Activated CD4-positive, alpha-beta T cell treated with anti-CD3 and anti-CD28 coated beads, Interleukin-2, amount 50 U/mL, for 16 hours (primary cell): ENCODE measurements at regions not wholly inside any gene's neighbourhood (a gene's known extent, or its start where the extent isn't known, plus 50 kb on each side); places are given as distances from the start of the nearest gene placed in this dataset.

ENCODE experiments used
- DNase-seq: peaks from one replicate; pipeline ENCODE4 v3.0.0-alpha.2; 2020

GRCh38 chr22:46079093-46079860 is 71.0 kb upstream of the PPARA start:
- DNase-seq = no peak

DNA sequence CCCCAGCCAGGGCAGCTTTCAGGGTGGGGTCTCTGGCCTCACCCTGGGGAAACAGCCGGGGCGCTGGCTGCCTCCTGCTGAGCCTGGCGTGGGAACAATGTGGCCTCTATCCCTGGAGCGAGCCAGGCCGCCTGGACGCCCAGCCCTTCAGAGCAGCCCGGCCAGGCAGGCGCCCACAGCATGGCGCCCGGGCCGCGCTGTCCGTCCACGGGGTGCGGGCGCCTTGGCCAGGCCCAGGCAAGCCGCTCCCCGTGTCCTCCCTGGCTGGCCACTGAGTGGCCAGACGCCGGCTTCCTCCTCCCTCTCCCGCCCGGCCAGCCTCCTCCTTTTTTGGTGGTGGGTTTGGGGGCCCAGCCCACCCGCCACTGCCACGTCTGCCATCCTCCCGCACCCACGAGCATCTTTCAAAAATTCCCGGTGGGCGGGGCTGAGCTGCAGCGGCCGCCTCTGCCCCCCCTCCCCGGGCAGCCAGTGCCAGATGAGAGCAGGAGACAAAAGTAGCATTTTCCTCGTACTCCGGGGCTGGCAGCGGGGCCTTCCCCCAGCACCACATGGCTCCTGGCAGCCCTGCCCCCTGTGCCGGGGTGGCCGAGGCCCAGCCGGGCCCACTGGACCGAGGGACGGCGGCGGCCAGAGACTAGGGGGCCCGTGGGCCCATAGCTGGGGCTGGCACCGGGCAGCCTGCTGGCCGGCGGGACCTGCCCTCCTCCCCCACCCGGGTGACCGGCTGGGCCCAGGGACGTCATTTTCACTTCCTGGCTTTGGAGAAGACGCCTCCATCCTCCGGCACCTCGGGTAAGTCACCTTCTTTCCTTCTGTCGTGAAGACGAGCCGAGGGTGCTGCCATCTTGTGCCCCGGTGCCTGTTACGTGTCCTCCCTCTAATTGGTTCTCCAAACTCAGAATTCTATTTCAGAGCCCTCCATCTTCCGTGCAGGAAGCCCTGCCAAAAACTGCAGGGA is 70.2 kb upstream of the PPARA start:
- no peak for DNase-seq

DNA sequence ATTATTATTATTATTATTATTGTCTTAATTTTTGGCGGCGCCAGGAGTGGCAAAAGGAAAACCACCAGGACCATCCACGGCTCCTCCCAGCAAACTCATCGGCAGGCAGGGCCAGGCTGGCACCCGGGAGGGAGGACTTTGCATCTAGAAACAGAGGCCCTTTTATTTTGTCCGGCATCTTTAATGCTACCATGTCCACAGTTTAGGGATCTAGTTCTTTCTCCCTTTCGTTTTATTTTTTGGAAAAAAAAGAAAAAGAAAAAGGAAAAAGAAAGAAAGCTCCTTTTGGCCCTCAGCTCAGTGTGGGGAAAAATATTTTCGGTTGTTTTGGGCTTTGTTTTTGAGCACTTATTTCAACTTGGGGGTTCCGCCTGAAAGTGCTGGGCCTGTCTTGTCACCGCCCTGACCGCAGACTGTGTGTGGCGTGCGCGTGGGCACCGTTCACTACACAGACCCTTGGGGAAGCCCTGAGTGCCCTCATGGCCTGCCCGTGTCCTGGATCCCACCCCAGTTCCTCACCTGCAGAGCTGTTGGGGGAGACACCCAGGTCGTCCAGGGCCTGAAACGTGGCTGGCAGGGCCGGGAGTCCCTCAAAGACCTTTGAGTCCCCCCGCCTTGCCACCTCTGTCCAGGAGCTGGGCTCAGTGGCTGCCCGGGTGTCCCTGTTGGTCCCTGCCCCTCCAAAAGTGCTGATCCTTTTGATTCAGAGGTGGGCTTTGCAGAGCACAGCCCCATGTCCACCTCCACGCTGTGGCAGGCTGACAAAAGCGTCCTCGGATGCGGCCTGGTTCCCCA is 69.1 kb upstream of the PPARA start:
- no peak for DNase-seq

DNA sequence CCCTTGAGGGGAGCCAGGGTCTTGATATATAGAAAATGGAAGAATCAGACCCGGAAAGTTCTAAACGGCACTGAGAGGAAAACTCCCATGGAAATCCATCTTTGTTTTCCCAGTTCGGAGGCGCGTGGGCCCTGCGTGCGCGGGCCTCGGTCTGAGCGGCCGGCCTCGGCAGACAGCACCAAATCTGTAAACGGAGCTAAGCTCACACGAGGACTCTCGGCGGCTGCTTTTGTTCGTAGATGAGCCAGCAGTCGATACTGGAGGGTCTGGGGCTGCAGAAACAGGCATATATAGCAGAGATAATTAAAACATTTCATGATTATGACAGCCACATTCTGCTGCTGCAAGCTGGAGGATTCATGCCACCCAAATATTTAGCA is 68.5 kb upstream of the PPARA start:
- DNase-seq = no peak

DNA sequence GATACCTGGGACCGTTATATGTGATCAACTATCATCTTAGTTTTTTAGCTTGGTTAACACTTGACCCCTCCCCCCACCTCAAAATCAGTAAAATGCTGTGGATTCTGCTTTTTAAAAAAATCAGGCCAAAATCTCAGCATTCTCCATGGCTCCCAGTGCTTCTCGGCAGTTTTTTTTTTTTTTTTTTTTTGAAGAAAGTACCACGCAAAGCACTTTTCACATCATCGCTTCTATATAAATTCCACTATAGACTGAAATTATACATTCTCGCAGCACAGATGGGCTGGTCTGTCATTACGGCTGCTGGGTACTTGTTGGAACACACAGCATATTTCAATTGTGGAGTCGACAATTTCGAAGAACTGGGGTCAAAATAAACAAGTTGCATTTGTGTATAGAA is 67.7 kb upstream of the PPARA start:
- DNase-seq = no peak

DNA sequence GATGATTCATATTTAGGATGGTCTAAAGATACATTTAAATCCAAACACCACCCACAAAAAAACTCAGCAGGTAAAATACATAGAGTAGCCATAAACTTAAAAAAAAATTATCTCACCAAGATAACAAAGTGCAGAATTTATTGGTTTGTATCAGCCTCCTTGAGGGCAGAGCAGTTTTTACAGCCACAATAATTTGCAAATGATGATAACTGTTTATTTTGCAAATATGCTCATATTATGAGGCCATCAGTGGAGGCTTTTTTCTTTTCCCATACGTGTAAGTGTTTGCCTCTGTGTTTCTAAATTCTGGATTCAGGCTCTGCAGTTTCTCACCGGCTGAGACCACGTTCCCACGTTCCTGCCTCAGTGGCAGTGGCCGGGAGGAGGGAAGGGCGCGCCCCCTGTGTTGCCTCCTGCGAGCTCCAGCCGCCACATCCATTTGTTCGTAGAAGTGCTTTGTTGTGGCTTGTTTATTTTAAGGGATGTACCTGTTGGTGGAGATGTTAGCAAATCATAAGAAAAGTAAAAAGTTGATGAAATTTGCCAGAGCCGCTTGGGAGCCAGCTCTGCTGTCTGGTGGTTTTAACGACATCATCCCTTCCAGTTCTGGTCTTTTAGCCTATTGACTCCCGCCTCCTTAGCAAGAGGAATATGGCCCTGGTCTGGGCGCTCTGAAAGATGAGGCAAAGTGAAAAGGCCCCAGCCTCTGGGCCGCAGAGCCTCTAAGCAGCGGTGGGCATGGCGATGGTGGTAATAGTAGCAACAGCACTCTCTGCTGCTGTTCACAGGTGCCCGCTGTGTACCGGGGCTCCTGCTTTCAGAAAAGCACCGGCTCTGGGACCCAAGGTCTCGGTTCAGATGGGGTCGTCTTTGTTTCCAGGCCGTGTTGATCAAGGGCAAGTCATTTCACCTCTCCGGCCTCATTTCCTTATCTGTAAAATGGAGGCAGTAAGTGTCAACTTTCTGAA is 66.7 kb upstream of the PPARA start:
- DNase-seq = no peak

- no peak for DNase-seq
Measured at GRCh38 chr22:46084376-46084775, 66.0 kb upstream of the PPARA start.

DNA sequence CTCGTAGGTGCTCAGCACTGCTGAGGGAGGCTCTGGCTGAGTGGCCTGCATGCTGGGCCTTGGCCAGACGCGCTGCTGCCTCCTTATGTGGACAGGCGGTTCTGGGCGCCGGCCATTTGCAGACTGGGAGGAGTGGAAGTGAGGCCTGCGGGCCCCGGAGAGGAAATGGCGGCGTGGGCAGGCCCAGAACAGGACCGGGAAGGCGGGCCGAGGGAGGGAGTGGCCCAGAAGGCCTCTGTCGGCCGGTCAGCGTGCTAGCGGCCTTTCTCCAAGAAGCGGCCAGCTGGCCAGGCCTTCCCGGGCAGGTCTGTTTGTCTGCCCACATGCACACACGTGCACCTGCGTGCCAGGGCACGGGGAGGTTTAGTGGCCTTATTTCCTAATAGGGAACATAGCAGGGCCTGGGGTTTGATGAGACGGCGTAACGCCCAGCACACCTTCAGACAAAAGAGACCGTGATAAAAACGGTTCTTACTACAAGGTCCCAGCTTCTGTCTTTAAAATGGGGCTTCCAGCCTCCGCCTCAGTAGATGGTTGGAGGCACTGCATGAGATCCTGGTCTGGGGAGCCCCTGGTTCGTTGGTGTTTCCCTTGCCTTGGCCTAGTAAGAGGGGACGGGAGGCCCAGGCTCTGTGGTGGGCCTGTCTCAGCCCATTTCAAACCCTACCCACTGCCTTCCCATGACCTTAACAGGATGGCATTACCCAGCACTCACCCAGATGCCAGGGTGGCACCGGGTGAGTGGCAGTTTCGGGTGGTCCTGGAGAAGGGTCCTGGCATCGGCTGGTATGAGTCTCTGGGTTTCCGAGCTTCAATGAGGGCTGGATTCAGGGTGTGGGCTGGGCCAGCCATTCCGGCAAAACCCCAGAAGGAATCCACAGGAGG is 65.1 kb upstream of the PPARA start:
- no peak for DNase-seq

DNA sequence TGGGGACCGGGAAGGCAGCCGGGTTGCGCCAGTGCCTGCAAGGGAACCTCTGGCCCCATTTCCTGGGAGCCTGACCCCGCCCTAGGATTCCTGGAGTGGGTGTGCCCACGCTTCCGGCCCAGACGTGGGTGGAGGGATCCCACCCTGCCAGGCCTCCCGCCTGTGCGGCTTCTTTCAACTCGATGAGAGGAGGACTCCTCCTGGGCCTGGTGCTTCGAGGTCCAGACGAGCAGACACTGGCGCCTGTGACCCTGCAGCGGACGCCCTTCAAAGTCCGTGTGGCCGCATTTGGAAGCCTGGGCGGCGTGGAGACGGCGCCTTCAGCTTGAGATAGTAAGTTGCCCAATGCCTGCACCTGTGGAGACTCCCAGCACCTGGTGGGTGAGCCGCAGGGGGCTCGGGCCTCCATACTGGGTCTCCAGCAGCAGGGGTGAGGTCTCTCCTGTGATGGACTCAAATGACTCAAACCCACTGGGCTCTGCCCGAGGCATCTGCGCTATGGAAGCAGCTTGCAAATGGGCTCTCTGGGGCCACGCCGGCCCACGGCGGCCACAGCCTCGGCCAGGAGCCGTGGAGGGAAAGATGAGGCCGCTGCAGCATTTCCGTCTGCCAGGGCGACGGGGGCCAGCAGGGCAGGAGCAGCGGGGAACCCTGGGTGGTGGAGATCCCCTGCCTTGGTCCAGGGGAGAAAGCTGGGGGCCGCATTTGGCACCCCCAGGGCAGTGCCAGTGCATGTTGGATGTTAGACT is 64.3 kb upstream of the PPARA start:
- DNase-seq = no peak

DNA sequence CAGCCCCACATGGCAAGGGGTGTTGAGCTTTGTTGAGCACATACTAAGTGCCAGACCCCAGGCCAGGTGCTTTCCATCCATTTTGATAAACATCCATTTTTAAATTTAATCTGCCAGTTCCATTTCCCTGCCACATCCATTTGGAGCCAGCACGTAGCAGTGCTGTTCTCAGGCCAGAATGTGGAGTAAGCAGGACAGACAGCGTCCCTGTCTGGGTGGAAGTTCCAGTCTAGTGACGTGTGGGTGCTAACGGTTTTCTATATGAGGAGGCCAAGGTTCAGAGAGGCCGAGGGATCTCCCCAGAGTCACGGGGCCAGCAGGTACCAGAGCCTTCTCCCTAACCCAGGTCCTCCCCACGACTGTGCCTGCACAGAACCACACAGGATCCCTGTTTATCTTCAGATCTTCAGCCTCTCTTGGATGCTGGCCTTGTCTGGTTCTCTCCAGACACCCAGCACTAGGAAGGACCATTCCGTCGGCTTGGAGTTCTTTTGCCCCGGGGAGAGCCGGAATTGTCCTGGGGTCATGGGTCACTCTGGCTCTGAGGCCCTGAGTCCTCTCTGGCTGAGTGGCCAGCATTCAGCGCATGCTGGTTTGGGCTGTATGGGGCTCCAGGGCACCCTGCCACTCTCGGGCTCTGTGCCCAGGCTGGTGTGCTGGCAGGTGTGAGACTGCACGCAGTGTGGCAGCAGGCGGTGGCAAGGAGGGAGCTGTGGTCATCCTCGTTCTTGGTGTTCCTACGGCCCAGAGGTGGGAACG is 63.6 kb upstream of the PPARA start:
- no peak for DNase-seq

GRCh38 chr22:46087336-46087690 is 63.0 kb upstream of the PPARA start:
- no peak for DNase-seq

GRCh38 chr22:46087816-46088277 is 62.5 kb upstream of the PPARA start:
- no peak for DNase-seq

DNA sequence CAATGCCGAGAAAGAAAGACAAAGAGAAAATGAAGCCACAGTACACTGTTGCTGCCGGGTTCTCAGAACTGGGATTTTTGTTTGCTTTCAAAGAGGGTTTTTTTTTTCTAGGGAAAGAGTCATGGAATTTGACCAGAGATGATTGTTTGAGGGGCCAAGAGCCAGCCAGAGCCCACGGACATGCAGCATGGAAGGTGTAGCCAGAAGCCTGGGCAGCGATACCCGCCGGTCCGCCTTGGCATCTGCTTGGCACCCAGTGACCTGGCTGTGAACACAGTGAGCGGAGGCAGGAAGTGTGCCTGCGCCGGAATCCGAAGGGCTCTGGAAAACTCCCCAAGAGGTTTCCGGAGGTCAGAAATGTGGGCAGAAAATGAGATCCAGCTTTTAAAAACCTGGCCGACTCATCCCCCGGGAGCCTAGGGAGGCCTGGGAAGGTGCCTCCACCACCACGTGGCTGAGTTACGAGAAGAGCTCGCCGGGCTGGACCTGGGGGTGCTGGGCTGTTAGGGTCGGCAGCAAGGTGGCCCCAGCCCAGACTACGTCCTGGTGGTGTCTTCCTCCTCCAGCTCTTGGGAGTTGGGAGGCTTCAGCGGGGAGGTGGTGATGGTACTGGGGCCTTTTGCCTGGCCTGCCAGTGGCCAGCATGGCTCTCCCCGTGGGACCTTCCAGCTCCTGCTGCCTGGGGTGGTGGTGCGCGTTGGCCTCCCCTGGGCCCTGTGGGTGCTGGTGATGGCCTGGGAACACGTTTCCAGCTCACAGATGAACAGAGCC is 61.6 kb upstream of the PPARA start:
- DNase-seq = no peak

GRCh38 chr22:46089426-46090035 is 60.8 kb upstream of the PPARA start:
- DNase-seq = no peak

GRCh38 chr22:46090036-46090591 is 60.2 kb upstream of the PPARA start:
- DNase-seq = no peak

DNA sequence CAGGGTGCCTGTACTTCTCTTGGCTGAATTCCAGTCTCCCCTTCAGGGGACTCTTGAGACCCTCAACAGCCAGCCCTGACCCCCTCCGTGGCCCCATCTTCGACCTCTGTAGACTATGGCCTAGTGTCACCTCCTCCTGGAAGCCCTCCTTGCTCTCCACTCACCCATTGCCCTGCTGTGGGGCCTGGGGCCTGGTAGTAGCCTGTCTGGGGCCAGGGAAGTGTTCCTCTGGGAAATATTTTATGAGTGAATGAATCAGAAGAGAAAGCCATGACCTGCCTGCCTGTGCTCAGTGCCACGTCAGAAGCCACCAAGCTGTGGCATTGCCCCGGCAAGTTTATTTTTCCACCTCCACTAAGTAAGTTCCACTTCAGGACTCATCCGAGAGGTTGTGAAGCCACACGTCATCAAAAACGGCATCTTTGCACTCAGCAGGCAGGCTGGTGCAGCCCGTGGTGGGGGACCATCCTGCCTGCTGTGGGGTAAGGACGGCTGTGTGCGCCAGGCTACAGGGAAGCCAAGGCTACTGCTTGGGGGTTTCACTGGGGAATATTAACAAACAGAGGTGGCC is 59.6 kb upstream of the PPARA start:
- no peak for DNase-seq

DNA sequence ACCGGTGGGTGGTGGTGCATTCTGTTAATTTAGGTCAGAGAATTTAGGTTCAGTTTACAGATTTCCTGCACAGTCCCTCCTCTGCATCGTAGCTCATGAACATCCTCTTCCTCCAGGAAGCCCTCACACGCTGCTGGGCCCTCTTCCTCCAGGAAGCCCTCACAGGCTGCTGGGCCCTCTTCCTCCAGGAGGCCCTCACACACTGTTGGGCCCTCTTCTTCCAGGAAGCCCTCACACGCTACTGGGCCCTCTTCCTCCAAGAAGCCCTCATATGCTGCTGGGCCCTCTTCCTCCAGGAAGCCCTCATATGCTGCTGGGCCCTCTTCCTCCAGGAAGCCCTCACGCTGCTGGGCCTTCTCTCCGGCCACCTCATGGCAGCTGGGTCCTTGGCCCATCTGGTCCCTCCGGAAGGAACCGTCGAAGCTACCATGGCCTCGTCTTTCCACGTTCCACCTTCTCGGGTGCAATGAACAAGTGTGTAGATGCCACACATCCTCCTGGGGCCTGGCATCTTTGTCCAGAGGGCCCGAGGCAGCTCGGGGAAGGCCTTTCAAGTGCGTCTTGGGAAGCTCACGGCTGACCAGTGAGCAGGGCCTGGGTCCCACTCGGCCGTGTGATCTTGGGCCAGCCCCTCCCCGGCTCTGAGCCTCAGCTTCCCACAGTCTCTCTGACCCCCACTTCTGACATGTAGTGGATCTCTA is 58.9 kb upstream of the PPARA start:
- DNase-seq = no peak
